GM21367 (cell line): ENCODE measurements at regions not wholly inside any gene's neighbourhood (a gene's known extent, or its start where the extent isn't known, plus 50 kb on each side); places are given as distances from the start of the nearest gene placed in this dataset.
"Not testable (repeated sequence)": the region's sequence is repeated elsewhere in the genome, so short reads cannot be mapped to it uniquely, and the experiment has no call there.

ENCODE experiments used
- ATAC-seq: cut with Tn5 transposase; IDR thresholded peaks from one replicate; pipeline ENCODE4 v1.9.1; 2021; ENCODE audit not compliant: unreplicated experiment

GRCh38 chr3:36075491-36075890, 304.8 kb upstream of the STAC start:
- no peak for ATAC-seq

- no peak for ATAC-seq
Measured at GRCh38 chr3:36077320-36077719, 303.0 kb upstream of the STAC start.

- ATAC-seq, result not testable (repeated sequence)
Measured at GRCh38 chr3:36082958-36083357, 297.3 kb upstream of the STAC start.

GRCh38 chr3:36095238-36095637, 285.1 kb upstream of the STAC start:
- ATAC-seq, result no peak

GRCh38 chr3:36097209-36097608, 283.1 kb upstream of the STAC start:
- no peak for ATAC-seq

GRCh38 chr3:36114353-36114752, 266.0 kb upstream of the STAC start:
- ATAC-seq, result no peak

- no peak for ATAC-seq
Measured at GRCh38 chr3:36124118-36124796, 256.0 kb upstream of the STAC start.

- ATAC-seq, result no peak
Measured at GRCh38 chr3:36132214-36132613, 248.1 kb upstream of the STAC start.

- no peak for ATAC-seq
Measured at GRCh38 chr3:36135863-36136262, 244.4 kb upstream of the STAC start.

GRCh38 chr3:36142746-36143145, 237.6 kb upstream of the STAC start:
- ATAC-seq, result no peak

GRCh38 chr3:36146404-36146803, 233.9 kb upstream of the STAC start:
- no peak for ATAC-seq

- no peak for ATAC-seq
Measured at GRCh38 chr3:36147934-36148558, 232.3 kb upstream of the STAC start.

GRCh38 chr3:36149447-36149865, 230.8 kb upstream of the STAC start:
- ATAC-seq, result no peak

- ATAC-seq, result no peak
Measured at GRCh38 chr3:36155515-36155914, 224.8 kb upstream of the STAC start.

GRCh38 chr3:36164400-36164799, 215.9 kb upstream of the STAC start:
- no peak for ATAC-seq

- no peak for ATAC-seq
Measured at GRCh38 chr3:36165509-36166290, 214.6 kb upstream of the STAC start.

GRCh38 chr3:36166477-36166876, 213.8 kb upstream of the STAC start:
- ATAC-seq, result no peak

GRCh38 chr3:36172699-36173098, 207.6 kb upstream of the STAC start:
- ATAC-seq, result no peak

GRCh38 chr3:36175113-36175812, 205.0 kb upstream of the STAC start:
- no peak for ATAC-seq

- ATAC-seq, result no peak
Measured at GRCh38 chr3:36175916-36176461, 204.3 kb upstream of the STAC start.

- no peak for ATAC-seq
Measured at GRCh38 chr3:36178018-36178417, 202.3 kb upstream of the STAC start.
